Glutamatergic neuron (in vitro differentiated cells): ENCODE measurements at regions not wholly inside any gene's neighbourhood (a gene's known extent, or its start where the extent isn't known, plus 50 kb on each side); places are given as distances from the start of the nearest gene placed in this dataset.

ENCODE experiments used
- DNase-seq: peaks from one replicate; pipeline ENCODE4 v3.0.0; 2022
- H3K27ac Mint-ChIP-seq: one replicate; pipeline ENCODE4 v1.8.0; 2020; ENCODE audit warnings: mild to moderate bottlenecking, mixed read lengths, inconsistent platforms; ENCODE audit not compliant: unreplicated experiment
- H3K27me3 Mint-ChIP-seq: one replicate; pipeline ENCODE4 v1.8.0; 2020; ENCODE audit warnings: mild to moderate bottlenecking, moderate library complexity, mixed read lengths, inconsistent platforms; ENCODE audit not compliant: unreplicated experiment
- H3K36me3 Mint-ChIP-seq: one replicate; pipeline ENCODE4 v1.8.0; 2020; ENCODE audit warnings: mild to moderate bottlenecking, mixed read lengths, inconsistent platforms; ENCODE audit not compliant: unreplicated experiment
- H3K4me1 Mint-ChIP-seq: one replicate; pipeline ENCODE4 v1.8.0; 2020; ENCODE audit warnings: mild to moderate bottlenecking, low read depth, mixed read lengths, inconsistent platforms; ENCODE audit not compliant: unreplicated experiment
- H3K4me3 Mint-ChIP-seq: one replicate; pipeline ENCODE4 v1.8.0; 2020; ENCODE audit warnings: mild to moderate bottlenecking, mixed read lengths, inconsistent platforms; ENCODE audit not compliant: unreplicated experiment
- H3K9me3 Mint-ChIP-seq: one replicate; pipeline ENCODE4 v1.8.0; 2020; ENCODE audit warnings: mild to moderate bottlenecking, moderate library complexity, mixed read lengths, inconsistent platforms; ENCODE audit not compliant: unreplicated experiment
- TF ChIP-seq, protein P1 (sequence below): fragments of 200-600 bp; sonication (generic); IDR thresholded peaks from one replicate; pipeline ENCODE4 v1.5.0; 2021; ENCODE audit not compliant: partially characterized antibody, unreplicated experiment

- H3K4me1 Mint-ChIP-seq: no peaks in the 10 kb centered on the region
- no peaks in the 10 kb centered on the region for H3K36me3 Mint-ChIP-seq
- no peak for DNase-seq
- no peak overlapping the region for H3K4me3 Mint-ChIP-seq
- no peaks in the 10 kb centered on the region for H3K27me3 Mint-ChIP-seq
- TF ChIP-seq, protein P1, sequence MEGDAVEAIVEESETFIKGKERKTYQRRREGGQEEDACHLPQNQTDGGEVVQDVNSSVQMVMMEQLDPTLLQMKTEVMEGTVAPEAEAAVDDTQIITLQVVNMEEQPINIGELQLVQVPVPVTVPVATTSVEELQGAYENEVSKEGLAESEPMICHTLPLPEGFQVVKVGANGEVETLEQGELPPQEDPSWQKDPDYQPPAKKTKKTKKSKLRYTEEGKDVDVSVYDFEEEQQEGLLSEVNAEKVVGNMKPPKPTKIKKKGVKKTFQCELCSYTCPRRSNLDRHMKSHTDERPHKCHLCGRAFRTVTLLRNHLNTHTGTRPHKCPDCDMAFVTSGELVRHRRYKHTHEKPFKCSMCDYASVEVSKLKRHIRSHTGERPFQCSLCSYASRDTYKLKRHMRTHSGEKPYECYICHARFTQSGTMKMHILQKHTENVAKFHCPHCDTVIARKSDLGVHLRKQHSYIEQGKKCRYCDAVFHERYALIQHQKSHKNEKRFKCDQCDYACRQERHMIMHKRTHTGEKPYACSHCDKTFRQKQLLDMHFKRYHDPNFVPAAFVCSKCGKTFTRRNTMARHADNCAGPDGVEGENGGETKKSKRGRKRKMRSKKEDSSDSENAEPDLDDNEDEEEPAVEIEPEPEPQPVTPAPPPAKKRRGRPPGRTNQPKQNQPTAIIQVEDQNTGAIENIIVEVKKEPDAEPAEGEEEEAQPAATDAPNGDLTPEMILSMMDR: no peak
- no peaks in the 10 kb centered on the region for H3K9me3 Mint-ChIP-seq
- no peak overlapping the region for H3K27ac Mint-ChIP-seq
Measured at GRCh38 chr12:60398547-60398946, 802.7 kb downstream of the SLC16A7 start.

DNA sequence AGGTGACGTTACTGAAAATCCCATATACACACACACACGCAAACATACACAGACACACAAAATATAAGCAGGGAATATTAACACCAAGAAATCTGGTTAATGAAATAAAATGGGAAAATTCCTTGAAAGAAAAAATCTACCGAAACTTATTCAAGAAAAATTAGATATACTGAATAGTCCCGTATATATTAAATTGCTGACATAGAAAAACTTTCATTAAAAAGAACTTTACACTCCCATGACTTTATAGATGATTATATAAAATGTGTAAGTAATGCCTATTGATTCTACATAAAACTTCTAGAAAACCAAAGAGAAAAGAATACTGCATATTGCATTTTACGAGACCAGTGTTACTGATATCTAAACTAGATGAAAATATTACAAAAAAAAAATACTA is 803.2 kb downstream of the SLC16A7 start:
- no peak for DNase-seq
- H3K36me3 Mint-ChIP-seq: no peaks in the 10 kb centered on the region
- no peak overlapping the region for H3K27ac Mint-ChIP-seq
- TF ChIP-seq, protein P1: no peak
- H3K27me3 Mint-ChIP-seq: no peaks in the 10 kb centered on the region
- H3K4me3 Mint-ChIP-seq: no peak overlapping the region
- H3K9me3 Mint-ChIP-seq: no peaks in the 10 kb centered on the region
- H3K4me1 Mint-ChIP-seq: no peaks in the 10 kb centered on the region

- Mint-ChIP-seq H3K36me3 (no peaks in the 10 kb centered on the region), H3K27ac (no peak overlapping the region), H3K9me3 (no peaks in the 10 kb centered on the region), H3K4me1 (no peaks in the 10 kb centered on the region), H3K27me3 (no peaks in the 10 kb centered on the region), H3K4me3 (no peak overlapping the region)
- DNase-seq: no peak
- TF ChIP-seq, protein P1: no peak
Measured at GRCh38 chr12:60402996-60403395, 807.2 kb downstream of the SLC16A7 start.

DNA sequence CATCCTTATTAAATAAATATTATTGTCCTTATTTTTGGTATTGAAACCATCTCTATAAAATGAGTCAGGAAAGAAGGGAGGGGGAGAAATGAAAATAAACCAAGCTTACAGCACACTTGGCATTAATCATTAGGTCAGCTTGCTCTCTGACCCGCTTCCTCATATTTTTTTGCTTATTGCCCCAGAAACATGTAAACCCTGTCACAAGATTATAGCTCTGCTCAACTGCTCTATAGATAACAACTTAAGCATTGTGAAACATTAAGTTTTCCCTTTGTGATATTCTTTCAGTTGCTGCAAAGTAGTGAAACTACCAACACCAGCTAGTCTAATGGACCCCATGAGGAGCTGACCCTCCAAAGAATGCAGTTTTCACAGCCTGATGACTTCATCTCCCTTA is 819.5 kb downstream of the SLC16A7 start:
- Mint-ChIP-seq H3K36me3 (peaks cover 5% of the 10 kb centered on the region), H3K9me3 (no peaks in the 10 kb centered on the region), H3K4me1 (no peaks in the 10 kb centered on the region), H3K27me3 (no peaks in the 10 kb centered on the region), H3K4me3 (no peak overlapping the region), H3K27ac (no peak overlapping the region)
- TF ChIP-seq, protein P1: no peak
- DNase-seq: no peak

- no peaks in the 10 kb centered on the region for H3K36me3 Mint-ChIP-seq
Measured at GRCh38 chr12:60419986-60420385, 824.2 kb downstream of the SLC16A7 start.

More at GRCh38 chr12:60419986-60420385, 824.2 kb downstream of the SLC16A7 start:
- Mint-ChIP-seq H3K4me3 (no peak overlapping the region), H3K9me3 (no peaks in the 10 kb centered on the region), H3K27ac (no peak overlapping the region), H3K4me1 (no peaks in the 10 kb centered on the region), H3K27me3 (no peaks in the 10 kb centered on the region)
- no peak for DNase-seq
- TF ChIP-seq, protein P1: no peak
